ENCODE measurements at regions not wholly inside any gene's neighbourhood (a gene's known extent, or its start where the extent isn't known, plus 50 kb on each side); places are given as distances from the start of the nearest gene placed in this dataset.

GRCh38 chr5:155938051-155938450, 388.9 kb upstream of the SGCD start:
- no peak for DNase-seq (ENCODE audit: low spot score)
- no peak overlapping the region for H4K91ac ChIP-seq (ENCODE audit: low read depth, low read length, poor library complexity)
- H3K79me1 ChIP-seq (ENCODE audit: low read depth, low read length): no peaks in the 10 kb centered on the region
- H3K9me3 ChIP-seq (replicated peaks in 1 of 2; ENCODE audit: control insufficient read depth in 2 of 2, insufficient read depth in 1 of 2, low read depth in 1 of 2, low read length in 2 of 2): peaks cover 0 to 2% of the 10 kb centered on the region in 2 donors
- no peaks in the 10 kb centered on the region for H3K36me3 ChIP-seq (replicated peaks in 1 of 2; ENCODE audit: control insufficient read depth in 2 of 2, insufficient read depth in 2 of 2, low read length in 2 of 2)
- no peak overlapping the region for H2AFZ ChIP-seq (ENCODE audit: low read length)
- no peak overlapping the region for H2BK15ac ChIP-seq (ENCODE audit: low read length)
- H2AK5ac ChIP-seq (ENCODE audit: low read depth, low read length): no peak overlapping the region
- no peak overlapping the region for H3K4me3 ChIP-seq (ENCODE audit: low read length in 2 of 2)
- H2BK5ac ChIP-seq (ENCODE audit: low read length): no peak overlapping the region
- WGBS, 2 donors (ENCODE audit: extremely low coverage in 2 of 2, insufficient read length in 2 of 2, insufficient replicate concordance in 1 of 2): no CpG with 5 or more reads among the region's 2 CpGs
- no peak overlapping the region for H3K9ac ChIP-seq (ENCODE audit: low read depth, low read length, poor library complexity)
- H3K4ac ChIP-seq (ENCODE audit: low read length): no peak overlapping the region
- H3K23ac ChIP-seq (ENCODE audit: low read depth, low read length, poor library complexity): no peak overlapping the region
- H2BK12ac ChIP-seq (ENCODE audit: low read length): no peak overlapping the region
- H4K8ac ChIP-seq (ENCODE audit: low read depth, low read length): no peak overlapping the region
- H3K4me2 ChIP-seq (ENCODE audit: insufficient read depth, low read length, poor library complexity, severe bottlenecking): no peak overlapping the region
- H3K4me1 ChIP-seq (ENCODE audit: control insufficient read depth in 2 of 2, insufficient read depth in 1 of 2, low read depth in 1 of 2, low read length in 2 of 2): no peaks in the 10 kb centered on the region
- no peak overlapping the region for H3K27ac ChIP-seq (replicated peaks; ENCODE audit: low read length)
- no peaks in the 10 kb centered on the region for H3K27me3 ChIP-seq (ENCODE audit: control insufficient read depth in 3 of 3, insufficient read depth in 3 of 3, low read depth in 1 of 3, low read length in 3 of 3)
- no peak overlapping the region for H2BK120ac ChIP-seq (ENCODE audit: low read depth, low read length)
- no peak overlapping the region for H3K14ac ChIP-seq (ENCODE audit: low read length)
- H3K18ac ChIP-seq (ENCODE audit: low read length): no peak overlapping the region

- H3K4ac ChIP-seq (ENCODE audit: low read length): no peak overlapping the region
- H3K9me3 ChIP-seq (replicated peaks in 1 of 2; ENCODE audit: control insufficient read depth in 2 of 2, insufficient read depth in 1 of 2, low read depth in 1 of 2, low read length in 2 of 2): no peaks in the 10 kb centered on the region
- no peak overlapping the region for H2BK5ac ChIP-seq (ENCODE audit: low read length)
- H3K9ac ChIP-seq (ENCODE audit: low read depth, low read length, poor library complexity): no peak overlapping the region
- no peak overlapping the region for H4K8ac ChIP-seq (ENCODE audit: low read depth, low read length)
- H3K4me1 ChIP-seq (ENCODE audit: control insufficient read depth in 2 of 2, insufficient read depth in 1 of 2, low read depth in 1 of 2, low read length in 2 of 2): no peaks in the 10 kb centered on the region
- DNase-seq (ENCODE audit: low spot score): no peak
- no peak overlapping the region for H2BK15ac ChIP-seq (ENCODE audit: low read length)
- no peak overlapping the region for H3K18ac ChIP-seq (ENCODE audit: low read length)
- no peak overlapping the region for H3K4me2 ChIP-seq (ENCODE audit: insufficient read depth, low read length, poor library complexity, severe bottlenecking)
- no peak overlapping the region for H3K27ac ChIP-seq (replicated peaks; ENCODE audit: low read length)
- H3K27me3 ChIP-seq (ENCODE audit: control insufficient read depth in 3 of 3, insufficient read depth in 3 of 3, low read depth in 1 of 3, low read length in 3 of 3): no peaks in the 10 kb centered on the region
- no peaks in the 10 kb centered on the region for H3K36me3 ChIP-seq (replicated peaks in 1 of 2; ENCODE audit: control insufficient read depth in 2 of 2, insufficient read depth in 2 of 2, low read length in 2 of 2)
- no peak overlapping the region for H3K23ac ChIP-seq (ENCODE audit: low read depth, low read length, poor library complexity)
- H3K79me1 ChIP-seq (ENCODE audit: low read depth, low read length): no peaks in the 10 kb centered on the region
- no peak overlapping the region for H2AFZ ChIP-seq (ENCODE audit: low read length)
- no peak overlapping the region for H4K91ac ChIP-seq (ENCODE audit: low read depth, low read length, poor library complexity)
- no peak overlapping the region for H3K14ac ChIP-seq (ENCODE audit: low read length)
- no peak overlapping the region for H2BK120ac ChIP-seq (ENCODE audit: low read depth, low read length)
- no peak overlapping the region for H2AK5ac ChIP-seq (ENCODE audit: low read depth, low read length)
- no peak overlapping the region for H3K4me3 ChIP-seq (ENCODE audit: low read length in 2 of 2)
- no peak overlapping the region for H2BK12ac ChIP-seq (ENCODE audit: low read length)
Observed at GRCh38 chr5:155941340-155941739, 385.6 kb upstream of the SGCD start.

- Histone ChIP-seq H4K8ac (ENCODE audit: low read depth, low read length) (no peak overlapping the region), H3K4me2 (ENCODE audit: insufficient read depth, low read length, poor library complexity, severe bottlenecking) (no peak overlapping the region), H3K27ac (replicated peaks; ENCODE audit: low read length) (no peak overlapping the region), H3K14ac (ENCODE audit: low read length) (no peak overlapping the region), H3K18ac (ENCODE audit: low read length) (no peak overlapping the region), H3K27me3 (ENCODE audit: control insufficient read depth in 3 of 3, insufficient read depth in 3 of 3, low read depth in 1 of 3, low read length in 3 of 3) (no peaks in the 10 kb centered on the region), H2AFZ (ENCODE audit: low read length) (no peak overlapping the region), H2BK15ac (ENCODE audit: low read length) (no peak overlapping the region), H4K91ac (ENCODE audit: low read depth, low read length, poor library complexity) (no peak overlapping the region), H3K23ac (ENCODE audit: low read depth, low read length, poor library complexity) (no peak overlapping the region), H3K4ac (ENCODE audit: low read length) (no peak overlapping the region), H3K4me1 (ENCODE audit: control insufficient read depth in 2 of 2, insufficient read depth in 1 of 2, low read depth in 1 of 2, low read length in 2 of 2) (no peaks in the 10 kb centered on the region), H3K9ac (ENCODE audit: low read depth, low read length, poor library complexity) (no peak overlapping the region), H2BK120ac (ENCODE audit: low read depth, low read length) (no peak overlapping the region), H3K9me3 (replicated peaks in 1 of 2; ENCODE audit: control insufficient read depth in 2 of 2, insufficient read depth in 1 of 2, low read depth in 1 of 2, low read length in 2 of 2) (no peaks in the 10 kb centered on the region), H3K79me1 (ENCODE audit: low read depth, low read length) (no peaks in the 10 kb centered on the region), H2BK12ac (ENCODE audit: low read length) (no peak overlapping the region), H3K36me3 (replicated peaks in 1 of 2; ENCODE audit: control insufficient read depth in 2 of 2, insufficient read depth in 2 of 2, low read length in 2 of 2) (no peaks in the 10 kb centered on the region), H2BK5ac (ENCODE audit: low read length) (no peak overlapping the region), H3K4me3 (ENCODE audit: low read length in 2 of 2) (no peak overlapping the region), H2AK5ac (ENCODE audit: low read depth, low read length) (no peak overlapping the region)
- WGBS, 2 donors (ENCODE audit: extremely low coverage in 2 of 2, insufficient read length in 2 of 2, insufficient replicate concordance in 1 of 2): no CpG with 5 or more reads among the region's 2 CpGs
- peak; percentile 39 for DNase-seq (ENCODE audit: low spot score)
Observed at GRCh38 chr5:155943516-155944407, 383.2 kb upstream of the SGCD start.

GRCh38 chr5:155947394-155948062, 379.4 kb upstream of the SGCD start:
- Histone ChIP-seq H2BK5ac (ENCODE audit: low read length) (no peak overlapping the region), H3K23ac (ENCODE audit: low read depth, low read length, poor library complexity) (no peak overlapping the region), H3K14ac (ENCODE audit: low read length) (no peak overlapping the region), H3K36me3 (replicated peaks in 1 of 2; ENCODE audit: control insufficient read depth in 2 of 2, insufficient read depth in 2 of 2, low read length in 2 of 2) (no peaks in the 10 kb centered on the region), H3K4me3 (ENCODE audit: low read length in 2 of 2) (no peak overlapping the region), H3K27ac (replicated peaks; ENCODE audit: low read length) (no peak overlapping the region), H3K27me3 (ENCODE audit: control insufficient read depth in 3 of 3, insufficient read depth in 3 of 3, low read depth in 1 of 3, low read length in 3 of 3) (no peaks in the 10 kb centered on the region), H3K4ac (ENCODE audit: low read length) (no peak overlapping the region), H3K9ac (ENCODE audit: low read depth, low read length, poor library complexity) (no peak overlapping the region), H3K9me3 (replicated peaks in 1 of 2; ENCODE audit: control insufficient read depth in 2 of 2, insufficient read depth in 1 of 2, low read depth in 1 of 2, low read length in 2 of 2) (no peaks in the 10 kb centered on the region), H2BK120ac (ENCODE audit: low read depth, low read length) (no peak overlapping the region), H3K4me2 (ENCODE audit: insufficient read depth, low read length, poor library complexity, severe bottlenecking) (no peak overlapping the region), H3K79me1 (ENCODE audit: low read depth, low read length) (no peaks in the 10 kb centered on the region), H3K4me1 (ENCODE audit: control insufficient read depth in 2 of 2, insufficient read depth in 1 of 2, low read depth in 1 of 2, low read length in 2 of 2) (no peaks in the 10 kb centered on the region), H4K8ac (ENCODE audit: low read depth, low read length) (no peak overlapping the region), H2BK15ac (ENCODE audit: low read length) (no peak overlapping the region), H2AK5ac (ENCODE audit: low read depth, low read length) (no peak overlapping the region), H2AFZ (ENCODE audit: low read length) (no peak overlapping the region), H3K18ac (ENCODE audit: low read length) (no peak overlapping the region), H4K91ac (ENCODE audit: low read depth, low read length, poor library complexity) (no peak overlapping the region), H2BK12ac (ENCODE audit: low read length) (no peak overlapping the region)
- no peak for DNase-seq (ENCODE audit: low spot score)
- no CpG with 5 or more reads among the region's 4 CpGs for WGBS, 2 donors (ENCODE audit: extremely low coverage in 2 of 2, insufficient read length in 2 of 2, insufficient replicate concordance in 1 of 2)
